Osteoblast (primary cell): ENCODE measurements at regions not wholly inside any gene's neighbourhood (a gene's known extent, or its start where the extent isn't known, plus 50 kb on each side); places are given as distances from the start of the nearest gene placed in this dataset.

Experiments used
- DNase-seq: peaks from one replicate; pipeline ENCODE4 v3.0.0; 2011; ENCODE audit warnings: low spot score, mixed read lengths; ENCODE audit not compliant: insufficient read length; ENCODE audit errors: missing footprints
- H2AFZ ChIP-seq: 2 replicates; pipeline ENCODE4 v1.6.0; 2011; ENCODE audit warnings: mild to moderate bottlenecking, low read length
- H3K27ac ChIP-seq: 2 replicates; pipeline ENCODE4 v1.5.1; 2011; ENCODE audit warnings: mild to moderate bottlenecking, low read depth, low read length, moderate library complexity
- H3K27me3 ChIP-seq: 2 replicates; pipeline ENCODE4 v1.6.0; 2012; ENCODE audit warnings: mild to moderate bottlenecking, control low read depth, inconsistent platforms, low read length, moderate library complexity; ENCODE audit not compliant: insufficient read depth
- H3K36me3 ChIP-seq: 2 replicates; pipeline ENCODE4 v1.5.1; 2011; ENCODE audit warnings: mild to moderate bottlenecking, low read length, control low read depth, moderate library complexity; ENCODE audit not compliant: insufficient read depth
- H3K4me1 ChIP-seq: 2 replicates; pipeline ENCODE4 v1.5.1; 2011; ENCODE audit warnings: mild to moderate bottlenecking, low read length, control low read depth, moderate library complexity; ENCODE audit not compliant: insufficient read depth
- H3K4me2 ChIP-seq: 2 replicates; pipeline ENCODE4 v1.6.0; 2011; ENCODE audit warnings: mild to moderate bottlenecking, low read length; ENCODE audit not compliant: insufficient read depth
- H3K4me3 ChIP-seq: fragments of 200-600 bp; sonication (generic); 3 replicates; pipeline ENCODE4 v1.5.1; 2012; ENCODE audit warnings: mild to moderate bottlenecking, low read length, inconsistent platforms; ENCODE audit not compliant: insufficient read depth
- H3K79me2 ChIP-seq: 2 replicates; pipeline ENCODE4 v1.6.0; 2012; ENCODE audit warnings: mild to moderate bottlenecking, low read length, control low read depth, inconsistent platforms; ENCODE audit not compliant: insufficient read depth
- H3K9me3 ChIP-seq: 2 replicates; pipeline ENCODE4 v1.5.1; 2011; ENCODE audit warnings: low read depth, low read length, control low read depth
- H4K20me1 ChIP-seq: 2 replicates; pipeline ENCODE4 v1.6.0; 2012; ENCODE audit warnings: mild to moderate bottlenecking, low read length, control low read depth; ENCODE audit not compliant: insufficient read depth
- CTCF ChIP-seq: IDR thresholded peaks from 2 replicates; pipeline ENCODE4 v1.5.1; 2011; ENCODE audit warnings: mild to moderate bottlenecking, low read depth, low read length, moderate library complexity; ENCODE audit errors: extremely low read depth

GRCh38 chr10:80787952-80788351 lies 250.2 kb downstream of the SH2D4B start:
- H2AFZ ChIP-seq = no peak overlapping the region
- H3K4me2 ChIP-seq = no peak overlapping the region
- DNase-seq = no peak
- no peaks in the 10 kb centered on the region for H3K79me2 ChIP-seq
- no peak overlapping the region for H3K4me3 ChIP-seq
- H4K20me1 ChIP-seq = no peaks in the 10 kb centered on the region
- no peak overlapping the region for H3K27ac ChIP-seq
- H3K4me1 ChIP-seq = no peaks in the 10 kb centered on the region
- no peaks in the 10 kb centered on the region for H3K27me3 ChIP-seq
- TF ChIP-seq CTCF = no peak
- peaks cover 2% of the 10 kb centered on the region for H3K9me3 ChIP-seq
- no peaks in the 10 kb centered on the region for H3K36me3 ChIP-seq

- H4K20me1 ChIP-seq = no peaks in the 10 kb centered on the region
- H3K4me3 ChIP-seq = no peak overlapping the region
- H2AFZ ChIP-seq = no peak overlapping the region
- no peaks in the 10 kb centered on the region for H3K27me3 ChIP-seq
- no peak for DNase-seq
- H3K27ac ChIP-seq = no peak overlapping the region
- TF ChIP-seq CTCF = no peak
- H3K4me2 ChIP-seq = no peak overlapping the region
- no peaks in the 10 kb centered on the region for H3K79me2 ChIP-seq
- no peaks in the 10 kb centered on the region for H3K4me1 ChIP-seq
- H3K9me3 ChIP-seq = no peaks in the 10 kb centered on the region
- H3K36me3 ChIP-seq = no peaks in the 10 kb centered on the region
Measured at GRCh38 chr10:80794994-80795393, 257.3 kb downstream of the SH2D4B start.

- Histone ChIP-seq H3K9me3 (no peaks in the 10 kb centered on the region), H3K36me3 (no peaks in the 10 kb centered on the region), H3K4me3 (no peak overlapping the region), H3K27me3 (no peaks in the 10 kb centered on the region), H2AFZ (no peak overlapping the region), H3K4me1 (no peaks in the 10 kb centered on the region), H4K20me1 (no peaks in the 10 kb centered on the region), H3K27ac (no peak overlapping the region), H3K4me2 (no peak overlapping the region), H3K79me2 (no peaks in the 10 kb centered on the region)
- TF ChIP-seq CTCF = no peak
- no peak for DNase-seq
Measured at GRCh38 chr10:80805343-80806020, 267.8 kb downstream of the SH2D4B start.

- no peaks in the 10 kb centered on the region for H3K27me3 ChIP-seq
- no peak for TF ChIP-seq CTCF
- no peak for DNase-seq
Measured at GRCh38 chr10:80814147-80814652, 276.5 kb downstream of the SH2D4B start.

More at GRCh38 chr10:80814147-80814652, 276.5 kb downstream of the SH2D4B start:
- H3K4me2 ChIP-seq = no peak overlapping the region
- H3K4me1 ChIP-seq = no peaks in the 10 kb centered on the region
- no peak overlapping the region for H3K27ac ChIP-seq
- no peak overlapping the region for H2AFZ ChIP-seq
- H3K36me3 ChIP-seq = no peaks in the 10 kb centered on the region
- no peaks in the 10 kb centered on the region for H3K79me2 ChIP-seq
- H3K9me3 ChIP-seq = no peaks in the 10 kb centered on the region
- H4K20me1 ChIP-seq = no peaks in the 10 kb centered on the region
- no peak overlapping the region for H3K4me3 ChIP-seq
